ENCODE measurements at regions not wholly inside any gene's neighbourhood (a gene's known extent, or its start where the extent isn't known, plus 50 kb on each side); places are given as distances from the start of the nearest gene placed in this dataset.

DNA sequence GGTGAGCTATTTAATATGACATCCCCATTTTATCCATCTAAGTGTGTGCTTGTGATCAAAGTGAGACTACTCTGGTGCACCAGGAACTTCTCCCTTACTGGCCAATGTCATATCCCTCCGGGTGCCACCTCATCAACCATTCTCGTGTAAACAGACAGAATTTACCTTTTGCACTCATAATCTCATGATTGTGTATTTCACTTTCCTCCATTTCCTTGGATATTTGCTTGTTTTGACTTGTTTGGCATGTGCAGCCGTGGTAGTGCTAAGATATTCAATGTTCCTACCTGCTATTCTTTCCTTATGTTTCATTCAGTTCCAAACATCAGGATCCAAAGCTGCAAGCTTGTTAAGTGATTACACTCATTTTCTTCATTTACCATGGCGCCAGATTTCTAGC is 280.5 kb upstream of the SP8 start:
- H3K27me3 ChIP-seq (ENCODE audit: insufficient read depth, low read depth, severe bottlenecking), result peaks cover 16% of the 10 kb centered on the region
- no peaks in the 10 kb centered on the region for H3K36me3 ChIP-seq
- H3K4me3 ChIP-seq (ENCODE audit: low read depth, low read length), result no peak overlapping the region
- no peak for TF ChIP-seq CTCF (IDR thresholded peaks at IDR 0.05; ENCODE audit: low read depth, low read length)
- DNase-seq, result no peak
- no peak overlapping the region for H3K27ac ChIP-seq
- H3K9me3 ChIP-seq (ENCODE audit: severe bottlenecking), result no peaks in the 10 kb centered on the region

- no peak overlapping the region for H3K27ac ChIP-seq
- no peaks in the 10 kb centered on the region for H3K36me3 ChIP-seq
- no peak for TF ChIP-seq CTCF (IDR thresholded peaks at IDR 0.05; ENCODE audit: low read depth, low read length)
- no peak overlapping the region for H3K4me3 ChIP-seq (ENCODE audit: low read depth, low read length)
- H3K9me3 ChIP-seq (ENCODE audit: severe bottlenecking), result no peaks in the 10 kb centered on the region
- peaks cover 18% of the 10 kb centered on the region for H3K27me3 ChIP-seq (ENCODE audit: insufficient read depth, low read depth, severe bottlenecking)
- no peak for DNase-seq
These were observed 283.9 kb upstream of the SP8 start for GRCh38 chr7:21070571-21071090.

GRCh38 chr7:21071561-21072501 is 285.1 kb upstream of the SP8 start:
- Histone ChIP-seq H3K9me3 (ENCODE audit: severe bottlenecking) (no peaks in the 10 kb centered on the region), H3K27ac (no peak overlapping the region), H3K36me3 (no peaks in the 10 kb centered on the region), H3K4me3 (ENCODE audit: low read depth, low read length) (no peak overlapping the region), H3K27me3 (ENCODE audit: insufficient read depth, low read depth, severe bottlenecking) (peaks cover 21% of the 10 kb centered on the region)
- no peak for TF ChIP-seq CTCF (IDR thresholded peaks at IDR 0.05; ENCODE audit: low read depth, low read length)
- no peak for DNase-seq

- Histone ChIP-seq H3K36me3 (no peaks in the 10 kb centered on the region), H3K27me3 (ENCODE audit: insufficient read depth, low read depth, severe bottlenecking) (peaks cover 12% of the 10 kb centered on the region), H3K27ac (no peak overlapping the region), H3K9me3 (ENCODE audit: severe bottlenecking) (no peaks in the 10 kb centered on the region), H3K4me3 (ENCODE audit: low read depth, low read length) (no peak overlapping the region)
- no peak for DNase-seq
- no peak for TF ChIP-seq CTCF (IDR thresholded peaks at IDR 0.05; ENCODE audit: low read depth, low read length)
These were observed 289.4 kb upstream of the SP8 start for GRCh38 chr7:21076054-21076453.

DNA sequence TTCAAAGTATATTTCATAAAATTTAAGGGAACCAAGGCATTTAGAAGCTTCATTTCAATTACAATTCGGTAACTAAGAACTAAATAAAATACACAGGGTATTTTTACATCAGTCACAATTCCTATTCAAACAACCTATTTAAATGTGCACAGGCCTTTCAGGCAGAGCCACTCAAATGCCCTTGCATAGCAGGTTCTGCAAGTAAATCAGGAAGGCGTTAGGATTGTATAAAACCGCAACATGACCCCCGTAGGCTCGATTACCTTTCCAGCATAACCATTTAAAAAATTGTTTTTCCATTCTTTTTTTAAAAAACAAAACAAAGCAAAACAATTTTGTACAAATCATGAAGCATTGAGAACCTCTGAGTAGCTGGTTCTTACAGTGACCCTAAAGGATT is 289.9 kb upstream of the SP8 start:
- no peak for TF ChIP-seq CTCF (IDR thresholded peaks at IDR 0.05; ENCODE audit: low read depth, low read length)
- DNase-seq, result no peak
- Histone ChIP-seq H3K27me3 (ENCODE audit: insufficient read depth, low read depth, severe bottlenecking) (peaks cover 12% of the 10 kb centered on the region), H3K36me3 (no peaks in the 10 kb centered on the region), H3K9me3 (ENCODE audit: severe bottlenecking) (no peaks in the 10 kb centered on the region), H3K4me3 (ENCODE audit: low read depth, low read length) (no peak overlapping the region), H3K27ac (no peak overlapping the region)

Measured in WERI-Rb-1 (cell line).